GM12878 (cell line): ENCODE measurements at regions not wholly inside any gene's neighbourhood (a gene's known extent, or its start where the extent isn't known, plus 50 kb on each side); places are given as distances from the start of the nearest gene placed in this dataset.

Source experiments
- ATAC-seq: fragments of 200-7000 bp; cut with Tn5 transposase; 3 replicates; pipeline ENCODE4 v1.9.1; 2020; ENCODE audit warnings: mild to moderate bottlenecking, moderate library complexity
- BruUV-seq: library from RNA; stranded (reverse); fragments of 400-500 nt; replicated peaks from 2 replicates; lab custom pipeline; 2021; lab: Mats Ljungman, UMichigan
- CTCF ChIA-PET: fragments of 300-600 bp; sonication (Branson Sonifier 250); formaldehyde crosslinking; extraction: SDS; loops from one replicate; lab custom pipeline; 2021; ENCODE audit warnings: inconsistent platforms; lab: Yijun Ruan, JAX
- POLR2A ChIA-PET: fragments of 350-600 bp; formaldehyde crosslinking; extraction: SDS; loops from one replicate; lab custom pipeline; 2021; ENCODE audit warnings: inconsistent platforms; lab: Charles Lee
- RAD21 ChIA-PET: fragments of 300-600 bp; sonication (Branson Sonifier 250); formaldehyde crosslinking; loops from one replicate; lab custom pipeline; 2023; ENCODE audit warnings: antibody characterized with exemption; ENCODE audit not compliant: unreplicated experiment; lab: Charles Lee
- SMC1A ChIA-PET: fragments of 300-600 bp; sonication (Branson Sonifier 250); formaldehyde crosslinking; loops from one replicate; lab custom pipeline; 2023; ENCODE audit not compliant: unreplicated experiment, uncharacterized antibody; lab: Charles Lee
- DNase-seq: peaks from one replicate; pipeline ENCODE4 v3.0.0-alpha.2; 2011; ENCODE audit warnings: low read depth, low spot score
- FAIRE-seq: peaks from 3 replicates; lab custom pipeline; 2011; peaks lifted over from hg19 to GRCh38; lab: Jason Lieb, UNC
- H2AFZ ChIP-seq: 2 replicates; pipeline ENCODE4 v1.6.0; 2011; ENCODE audit warnings: low read depth, low read length, control low read depth; ENCODE audit not compliant: control insufficient read depth
- H3K27ac ChIP-seq: 2 replicates; pipeline ENCODE4 v1.5.1; 2011; ENCODE audit warnings: control low read depth; ENCODE audit not compliant: control insufficient read depth, insufficient read depth
- H3K27me3 ChIP-seq, 2 experiments: replicated peaks in 1 of 2; 2 replicates each; pipeline versions ENCODE4 v1.6.0 to v1.6.1; 2011; ENCODE audit warnings: low read length in 1 of 2; ENCODE audit not compliant: control insufficient read depth in 2 of 2, insufficient read depth in 2 of 2
- H3K36me3 ChIP-seq, 2 experiments: 2 replicates each; pipeline ENCODE4 v1.5.1; 2011; ENCODE audit warnings: low read length in 1 of 2; ENCODE audit not compliant: control insufficient read depth in 2 of 2, insufficient read depth in 2 of 2
- H3K4me1 ChIP-seq: 2 replicates; pipeline ENCODE4 v1.6.1; 2011; ENCODE audit warnings: mild to moderate bottlenecking, low read length, moderate library complexity, mixed read lengths; ENCODE audit not compliant: control insufficient read depth, insufficient read depth
- H3K4me2 ChIP-seq: 2 replicates; pipeline ENCODE4 v1.6.0; 2011; ENCODE audit warnings: control low read depth; ENCODE audit not compliant: control insufficient read depth, insufficient read depth
- H3K4me3 ChIP-seq: fragments of 200-600 bp; sonication (generic); 2 replicates; pipeline ENCODE4 v1.5.1; 2016
- H3K79me2 ChIP-seq: 2 replicates; pipeline ENCODE4 v1.6.0; 2011; ENCODE audit warnings: low read length; ENCODE audit not compliant: control insufficient read depth, insufficient read depth
- H3K9ac ChIP-seq: 2 replicates; pipeline ENCODE4 v1.8.0; 2011; ENCODE audit warnings: low read length, control low read depth, mixed read lengths; ENCODE audit not compliant: control insufficient read depth, insufficient read depth
- H3K9me3 ChIP-seq: replicated peaks from 3 replicates; pipeline ENCODE4 v1.5.1; 2011; ENCODE audit warnings: mild to moderate bottlenecking, low read length; ENCODE audit not compliant: control insufficient read depth, insufficient read depth
- H4K20me1 ChIP-seq: 2 replicates; pipeline ENCODE4 v1.6.0; 2011; ENCODE audit not compliant: control insufficient read depth, insufficient read depth
- CEBPB ChIP-seq, 2 experiments: fragments of 150-350 bp in 1 of 2; IDR thresholded peaks; 2 replicates each; pipeline ENCODE4 v1.6.1; 2012 to 2014; ENCODE audit warnings: low read depth in 2 of 2, low read length in 2 of 2, borderline replicate concordance in 1 of 2, inconsistent platforms in 1 of 2
- EZH2 ChIP-seq: IDR thresholded peaks from 2 replicates; pipeline ENCODE4 v1.6.1; 2012; ENCODE audit warnings: low read depth, mild to moderate bottlenecking, control low read depth, inconsistent platforms, low read length, borderline replicate concordance; ENCODE audit not compliant: control insufficient read depth
- FOXM1 ChIP-seq: IDR thresholded peaks from 2 replicates; pipeline ENCODE4 v1.6.1; 2012; ENCODE audit warnings: low read depth, mild to moderate bottlenecking, inconsistent platforms, low read length, moderate library complexity
- IKZF2 ChIP-seq, 2 experiments: fragments of 450-650 bp; IDR thresholded peaks; 2 replicates each; pipeline ENCODE4 v1.6.1; 2017; ENCODE audit warnings: mild to moderate bottlenecking in 2 of 2, moderate library complexity in 2 of 2
- PBX3 ChIP-seq: IDR thresholded peaks from 2 replicates; pipeline ENCODE4 v1.6.1; 2011; ENCODE audit warnings: mild to moderate bottlenecking, low read depth, low read length, moderate library complexity; ENCODE audit not compliant: insufficient replicate concordance
- RAD21 ChIP-seq: IDR thresholded peaks from 2 replicates; pipeline ENCODE4 v1.6.1; 2011; ENCODE audit warnings: mild to moderate bottlenecking, low read depth, low read length, moderate library complexity; ENCODE audit not compliant: insufficient read depth
- RBBP5 ChIP-seq: fragments of 200-600 bp; sonication (generic); conservative IDR thresholded peaks from 2 replicates; pipeline ENCODE4 v1.6.1; 2016
- SMAD1 ChIP-seq: fragments of 450-650 bp; IDR thresholded peaks from 2 replicates; pipeline ENCODE4 v1.6.1; 2018; ENCODE audit warnings: mild to moderate bottlenecking, low read depth; ENCODE audit not compliant: partially characterized antibody
- SREBF1 ChIP-seq: IDR thresholded peaks from 2 replicates; pipeline ENCODE4 v1.6.1; 2012; ENCODE audit warnings: mild to moderate bottlenecking, low read length
- SRF ChIP-seq, 2 experiments: IDR thresholded peaks; 2 replicates each; pipeline ENCODE4 v1.6.1; 2011; ENCODE audit warnings: low read depth in 2 of 2, low read length in 2 of 2, mild to moderate bottlenecking in 1 of 2, moderate library complexity in 1 of 2
- ZNF622 ChIP-seq: fragments of 450-650 bp; IDR thresholded peaks from 2 replicates; pipeline ENCODE4 v1.6.1; 2017; ENCODE audit warnings: mild to moderate bottlenecking, inconsistent platforms
- WGBS: methylation state at CpG from one replicate; pipeline ENCODE4 v1.1.6; 2016; ENCODE audit warnings: low lambda C conversion rate; ENCODE audit not compliant: insufficient replicate concordance, insufficient coverage; ENCODE audit errors: missing lambda C conversion rate; 5-methylcytosine and 5-hydroxymethylcytosine counted together
- in situ Hi-C: fragments of 300-500 bp; cut with MboI; formaldehyde crosslinking; loops from 9 replicates; pipeline ENCODE4 v1.14.3; 2018; ENCODE audit warnings: mixed read lengths
- intact Hi-C: fragments of 100-400 bp; cut with micrococcal nuclease; formaldehyde crosslinking; loops from one replicate; pipeline ENCODE4 v1.14.2; 2022; ENCODE audit not compliant: unreplicated experiment
- TF ChIP-seq, protein P1 (sequence below): IDR thresholded peaks from 2 replicates; pipeline ENCODE4 v1.6.1; 2012; ENCODE audit warnings: low read depth, low read length, improper control_type of control experiment
- TF ChIP-seq, protein P2 (sequence below): fragments of 450-650 bp; IDR thresholded peaks from 2 replicates; pipeline ENCODE4 v1.6.1; 2017; ENCODE audit warnings: mild to moderate bottlenecking
- TF ChIP-seq, protein P3 (sequence below): fragments of 450-650 bp; formaldehyde crosslinking; IDR thresholded peaks from 2 replicates; pipeline ENCODE4 v1.5.0; 2022; ENCODE audit warnings: mild to moderate bottlenecking, missing genetic modification characterization

GRCh38 chr3:67244130-67244529, 246.0 kb downstream of the KBTBD8 start (continued):
- TF ChIP-seq CEBPB (IDR thresholded peaks at IDR 0.05; ENCODE audit: borderline replicate concordance in 1 of 2, low read depth in 2 of 2, low read length in 2 of 2): no peak
- TF ChIP-seq IKZF2 (IDR thresholded peaks at IDR 0.05): no peak
- TF ChIP-seq PBX3: no peak
- TF ChIP-seq, protein P1, sequence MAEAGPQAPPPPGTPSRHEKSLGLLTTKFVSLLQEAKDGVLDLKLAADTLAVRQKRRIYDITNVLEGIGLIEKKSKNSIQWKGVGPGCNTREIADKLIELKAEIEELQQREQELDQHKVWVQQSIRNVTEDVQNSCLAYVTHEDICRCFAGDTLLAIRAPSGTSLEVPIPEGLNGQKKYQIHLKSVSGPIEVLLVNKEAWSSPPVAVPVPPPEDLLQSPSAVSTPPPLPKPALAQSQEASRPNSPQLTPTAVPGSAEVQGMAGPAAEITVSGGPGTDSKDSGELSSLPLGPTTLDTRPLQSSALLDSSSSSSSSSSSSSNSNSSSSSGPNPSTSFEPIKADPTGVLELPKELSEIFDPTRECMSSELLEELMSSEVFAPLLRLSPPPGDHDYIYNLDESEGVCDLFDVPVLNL: no peak
- TF ChIP-seq ZNF622: no peak
- no peak for TF ChIP-seq SRF (IDR thresholded peaks at IDR 0.05; ENCODE audit: low read depth in 2 of 2, low read length in 2 of 2)
- TF ChIP-seq, all 136 proteins: peak for 0

GRCh38 chr3:67245545-67245944, 247.4 kb downstream of the KBTBD8 start:
- ChIA-PET CTCF (no interaction called here), RAD21 (no interaction called here), POLR2A (no interaction called here), SMC1A (no interaction called here)
- Histone ChIP-seq H3K9me3 (no peaks in the 10 kb centered on the region), H2AFZ (no peak overlapping the region), H4K20me1 (no peaks in the 10 kb centered on the region), H3K9ac (no peak overlapping the region), H3K27ac (no peak overlapping the region), H3K27me3 (no peaks in the 10 kb centered on the region), H3K4me3 (no peak overlapping the region), H3K79me2 (no peaks in the 10 kb centered on the region), H3K4me2 (no peak overlapping the region), H3K36me3 (no peaks in the 10 kb centered on the region), H3K4me1 (no peaks in the 10 kb centered on the region)
- ATAC-seq (0 out of 3 replicates have a peak, but pooled peaks have one; percentile 32), DNase-seq (no peak), FAIRE-seq (no peak)
- intact Hi-C loops (no loop called here), in situ Hi-C loops (no loop called here)
- BruUV-seq: no TSS peak
- 64% methylated on average over 3 of the region's 3 CpGs for WGBS
- TF ChIP-seq RBBP5 (no peak), RAD21 (no peak), EZH2 (no peak), CEBPB (IDR thresholded peaks at IDR 0.05; ENCODE audit: borderline replicate concordance in 1 of 2, low read depth in 2 of 2, low read length in 2 of 2) (no peak), SMAD1 (no peak), FOXM1 (no peak), SREBF1 (no peak)
- TF ChIP-seq, protein P2, sequence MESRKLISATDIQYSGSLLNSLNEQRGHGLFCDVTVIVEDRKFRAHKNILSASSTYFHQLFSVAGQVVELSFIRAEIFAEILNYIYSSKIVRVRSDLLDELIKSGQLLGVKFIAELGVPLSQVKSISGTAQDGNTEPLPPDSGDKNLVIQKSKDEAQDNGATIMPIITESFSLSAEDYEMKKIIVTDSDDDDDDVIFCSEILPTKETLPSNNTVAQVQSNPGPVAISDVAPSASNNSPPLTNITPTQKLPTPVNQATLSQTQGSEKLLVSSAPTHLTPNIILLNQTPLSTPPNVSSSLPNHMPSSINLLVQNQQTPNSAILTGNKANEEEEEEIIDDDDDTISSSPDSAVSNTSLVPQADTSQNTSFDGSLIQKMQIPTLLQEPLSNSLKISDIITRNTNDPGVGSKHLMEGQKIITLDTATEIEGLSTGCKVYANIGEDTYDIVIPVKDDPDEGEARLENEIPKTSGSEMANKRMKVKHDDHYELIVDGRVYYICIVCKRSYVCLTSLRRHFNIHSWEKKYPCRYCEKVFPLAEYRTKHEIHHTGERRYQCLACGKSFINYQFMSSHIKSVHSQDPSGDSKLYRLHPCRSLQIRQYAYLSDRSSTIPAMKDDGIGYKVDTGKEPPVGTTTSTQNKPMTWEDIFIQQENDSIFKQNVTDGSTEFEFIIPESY: no peak
- TF ChIP-seq, protein P3, sequence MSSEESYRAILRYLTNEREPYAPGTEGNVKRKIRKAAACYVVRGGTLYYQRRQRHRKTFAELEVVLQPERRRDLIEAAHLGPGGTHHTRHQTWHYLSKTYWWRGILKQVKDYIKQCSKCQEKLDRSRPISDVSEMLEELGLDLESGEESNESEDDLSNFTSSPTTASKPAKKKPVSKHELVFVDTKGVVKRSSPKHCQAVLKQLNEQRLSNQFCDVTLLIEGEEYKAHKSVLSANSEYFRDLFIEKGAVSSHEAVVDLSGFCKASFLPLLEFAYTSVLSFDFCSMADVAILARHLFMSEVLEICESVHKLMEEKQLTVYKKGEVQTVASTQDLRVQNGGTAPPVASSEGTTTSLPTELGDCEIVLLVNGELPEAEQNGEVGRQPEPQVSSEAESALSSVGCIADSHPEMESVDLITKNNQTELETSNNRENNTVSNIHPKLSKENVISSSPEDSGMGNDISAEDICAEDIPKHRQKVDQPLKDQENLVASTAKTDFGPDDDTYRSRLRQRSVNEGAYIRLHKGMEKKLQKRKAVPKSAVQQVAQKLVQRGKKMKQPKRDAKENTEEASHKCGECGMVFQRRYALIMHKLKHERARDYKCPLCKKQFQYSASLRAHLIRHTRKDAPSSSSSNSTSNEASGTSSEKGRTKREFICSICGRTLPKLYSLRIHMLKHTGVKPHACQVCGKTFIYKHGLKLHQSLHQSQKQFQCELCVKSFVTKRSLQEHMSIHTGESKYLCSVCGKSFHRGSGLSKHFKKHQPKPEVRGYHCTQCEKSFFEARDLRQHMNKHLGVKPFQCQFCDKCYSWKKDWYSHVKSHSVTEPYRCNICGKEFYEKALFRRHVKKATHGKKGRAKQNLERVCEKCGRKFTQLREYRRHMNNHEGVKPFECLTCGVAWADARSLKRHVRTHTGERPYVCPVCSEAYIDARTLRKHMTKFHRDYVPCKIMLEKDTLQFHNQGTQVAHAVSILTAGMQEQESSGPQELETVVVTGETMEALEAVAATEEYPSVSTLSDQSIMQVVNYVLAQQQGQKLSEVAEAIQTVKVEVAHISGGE: no peak
